SH-SY5Y (cell line): ENCODE measurements at regions not wholly inside any gene's neighbourhood (a gene's known extent, or its start where the extent isn't known, plus 50 kb on each side); places are given as distances from the start of the nearest gene placed in this dataset.

Source experiments
- GATA2 ChIP-seq: IDR thresholded peaks from 2 replicates; pipeline ENCODE4 v1.6.1; 2011; ENCODE audit warnings: mild to moderate bottlenecking, low read depth, low read length
- GATA3 ChIP-seq: IDR thresholded peaks from 2 replicates; pipeline ENCODE4 v1.6.1; 2011; ENCODE audit warnings: low read depth, mild to moderate bottlenecking, low read length, moderate library complexity

DNA sequence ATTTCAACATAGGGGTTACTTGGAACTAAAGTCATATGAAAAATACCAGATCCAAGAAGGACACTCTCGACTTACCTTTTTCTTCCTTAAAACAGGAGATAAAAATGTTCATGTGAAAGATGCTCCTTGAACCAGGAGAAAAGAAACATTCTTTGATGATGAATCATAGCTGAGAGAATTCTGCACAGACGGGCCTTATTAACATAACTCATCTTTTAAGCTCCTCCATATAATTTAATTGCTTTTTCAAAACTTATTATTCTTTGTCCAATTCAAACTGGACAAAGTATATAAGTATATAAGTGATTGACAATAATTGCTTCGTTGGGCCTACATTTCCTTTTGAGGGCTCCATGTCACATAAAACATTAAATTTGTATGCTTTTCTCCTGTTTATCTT, 945.2 kb upstream of the C9orf72 start:
- no peak for TF ChIP-seq GATA3
- no peak for TF ChIP-seq GATA2
